Large intestine (tissue), 3 donors: ENCODE measurements at regions not wholly inside any gene's neighbourhood (a gene's known extent, or its start where the extent isn't known, plus 50 kb on each side); places are given as distances from the start of the nearest gene placed in this dataset.

Experiments used
- DNase-seq, 2 donors: peaks; one replicate each; pipeline versions ENCODE4 v3.0.0 to v3.0.0-alpha.2; 2013
- H3K27ac ChIP-seq: one replicate; pipeline ENCODE4 v1.5.1; 2013; ENCODE audit warnings: low read length
- H3K27me3 ChIP-seq: 2 replicates; pipeline ENCODE4 v1.6.1; 2013; ENCODE audit warnings: low read length; ENCODE audit not compliant: control insufficient read depth, insufficient read depth
- H3K36me3 ChIP-seq: 2 replicates; pipeline ENCODE4 v1.6.1; 2013; ENCODE audit warnings: low read length; ENCODE audit not compliant: control insufficient read depth, insufficient read depth
- H3K4me1 ChIP-seq: one replicate; pipeline ENCODE4 v1.6.1; 2013; ENCODE audit warnings: low read length; ENCODE audit not compliant: control insufficient read depth, insufficient read depth
- H3K4me3 ChIP-seq: one replicate; pipeline ENCODE4 v1.5.1; 2013; ENCODE audit warnings: low read length
- H3K9me3 ChIP-seq: one replicate; pipeline ENCODE4 v1.6.1; 2013; ENCODE audit warnings: mild to moderate bottlenecking, low read depth, low read length, moderate library complexity; ENCODE audit not compliant: control insufficient read depth
- WGBS: methylation state at CpG from one replicate; pipeline ENCODE4 v1.1.5; 2013; ENCODE audit warnings: low lambda C conversion rate; ENCODE audit not compliant: insufficient coverage; 5-methylcytosine and 5-hydroxymethylcytosine counted together

DNA sequence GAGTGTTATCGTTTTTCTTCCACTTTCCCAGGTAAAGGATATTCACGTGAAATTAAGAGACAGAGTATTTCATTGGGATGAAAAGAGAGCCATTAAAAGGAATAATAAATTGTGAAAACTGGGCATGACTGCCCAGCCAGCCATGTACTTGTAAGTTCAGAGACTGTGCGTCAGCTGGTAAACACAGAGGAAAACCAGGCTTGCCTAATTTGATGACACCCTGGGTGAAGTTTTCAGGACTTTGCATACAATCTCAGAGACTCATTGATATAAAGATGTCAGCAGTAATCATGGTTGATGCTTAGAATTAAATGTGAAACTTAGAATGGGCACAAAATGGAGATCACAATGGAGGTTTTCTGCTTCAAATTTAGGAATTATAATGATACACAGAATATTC is 153.5 kb upstream of the ZEB2 start:
- 50% methylated on average over 2 of the region's 3 CpGs for WGBS
- H3K4me3 ChIP-seq: no peak overlapping the region
- DNase-seq: no peak

DNA sequence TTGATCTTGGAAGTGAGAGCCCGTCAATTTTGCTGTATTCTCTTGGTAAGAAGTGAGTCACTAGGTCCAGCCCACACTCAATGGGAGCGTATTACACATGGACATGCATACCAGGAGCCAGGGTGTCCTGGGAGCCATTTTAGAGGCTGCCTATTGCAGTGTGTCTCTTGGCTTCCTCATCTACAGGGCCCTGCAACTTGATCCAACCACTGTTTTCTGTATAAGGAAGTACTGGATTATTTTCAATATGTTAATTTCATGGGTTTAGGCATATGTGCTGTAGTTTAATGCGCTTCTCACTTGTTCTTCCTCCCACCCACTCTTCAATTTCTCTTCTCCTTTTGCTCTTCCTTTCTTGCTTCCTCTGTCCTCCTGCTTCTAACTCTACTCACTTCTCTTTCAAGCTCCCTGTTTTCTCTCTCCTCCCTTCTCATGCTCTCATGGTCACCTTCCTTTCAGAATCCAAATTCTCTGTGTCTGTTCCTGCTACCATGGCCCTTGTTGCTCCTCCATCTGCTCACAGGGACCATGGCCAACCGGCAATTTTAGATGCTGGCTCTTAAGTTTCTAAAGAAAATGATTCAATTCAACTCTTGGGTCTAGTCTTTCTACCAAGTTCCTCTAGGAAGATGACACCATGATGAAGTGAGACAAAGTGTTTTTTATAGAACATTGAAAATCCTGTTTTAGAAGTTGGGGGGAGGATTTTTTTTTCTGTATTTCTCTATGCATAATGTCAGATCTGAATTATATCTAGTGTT is 152.0 kb upstream of the ZEB2 start:
- DNase-seq: no peak
- H3K27me3 ChIP-seq: no peaks in the 10 kb centered on the region
- WGBS: 100% methylated on average over 1 of the region's 4 CpGs
- H3K36me3 ChIP-seq: no peaks in the 10 kb centered on the region
- no peaks in the 10 kb centered on the region for H3K4me1 ChIP-seq
- H3K9me3 ChIP-seq: no peaks in the 10 kb centered on the region
- H3K27ac ChIP-seq: no peak overlapping the region
- no peak overlapping the region for H3K4me3 ChIP-seq

More for the DNA sequence above, 153.5 kb upstream of the ZEB2 start:
- Histone ChIP-seq H3K27ac (no peak overlapping the region), H3K4me1 (peaks cover 7% of the 10 kb centered on the region), H3K9me3 (no peaks in the 10 kb centered on the region), H3K27me3 (no peaks in the 10 kb centered on the region), H3K36me3 (no peaks in the 10 kb centered on the region)

DNA sequence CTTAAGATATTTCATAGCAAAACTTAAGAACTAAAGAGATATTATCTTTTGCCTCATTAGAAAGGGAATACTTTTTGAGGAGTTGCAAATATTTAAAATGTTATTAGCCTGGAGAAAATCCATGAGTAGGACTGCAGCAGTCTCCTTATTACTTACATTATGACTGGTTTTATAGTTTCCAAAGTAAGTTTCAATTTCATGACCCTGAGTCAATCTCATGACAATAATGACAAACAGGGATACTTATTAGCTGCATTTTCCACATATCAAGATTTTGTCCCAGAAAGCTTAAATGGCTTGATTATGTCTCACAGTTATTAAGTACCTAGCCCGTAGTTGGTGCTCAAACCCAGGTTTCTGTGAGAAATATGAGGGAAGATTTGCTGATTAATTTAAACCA is 150.8 kb upstream of the ZEB2 start:
- Histone ChIP-seq H3K36me3 (no peaks in the 10 kb centered on the region), H3K27me3 (no peaks in the 10 kb centered on the region), H3K4me3 (no peak overlapping the region), H3K9me3 (no peaks in the 10 kb centered on the region), H3K27ac (no peak overlapping the region), H3K4me1 (no peaks in the 10 kb centered on the region)
- no CpG with 5 or more reads among the region's 1 CpG for WGBS
- no peak for DNase-seq

DNA sequence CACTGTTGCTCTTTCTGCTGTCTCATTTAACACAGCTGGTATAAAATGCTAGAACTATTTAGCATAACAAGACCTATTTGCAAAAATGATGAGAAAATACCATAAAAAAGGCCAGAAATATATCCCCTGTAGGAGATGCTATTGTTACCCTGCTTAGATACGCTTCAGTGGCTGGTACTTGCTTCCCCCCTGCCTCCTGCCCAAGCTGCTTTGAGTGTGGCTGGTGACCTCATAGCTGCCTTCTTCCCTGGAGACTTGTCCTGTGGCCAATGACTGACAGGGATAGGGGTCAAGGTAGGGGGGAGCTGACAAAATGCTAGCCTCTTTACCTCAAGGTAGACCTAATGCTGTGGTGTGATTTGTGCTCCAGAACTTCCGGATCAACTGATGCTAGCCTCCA is 150.2 kb upstream of the ZEB2 start:
- H3K4me1 ChIP-seq: no peaks in the 10 kb centered on the region
- no peaks in the 10 kb centered on the region for H3K36me3 ChIP-seq
- no peak overlapping the region for H3K4me3 ChIP-seq
- WGBS: no CpG with 5 or more reads among the region's 2 CpGs
- H3K27ac ChIP-seq: no peak overlapping the region
- H3K27me3 ChIP-seq: no peaks in the 10 kb centered on the region
- DNase-seq: no peak
- no peaks in the 10 kb centered on the region for H3K9me3 ChIP-seq

DNA sequence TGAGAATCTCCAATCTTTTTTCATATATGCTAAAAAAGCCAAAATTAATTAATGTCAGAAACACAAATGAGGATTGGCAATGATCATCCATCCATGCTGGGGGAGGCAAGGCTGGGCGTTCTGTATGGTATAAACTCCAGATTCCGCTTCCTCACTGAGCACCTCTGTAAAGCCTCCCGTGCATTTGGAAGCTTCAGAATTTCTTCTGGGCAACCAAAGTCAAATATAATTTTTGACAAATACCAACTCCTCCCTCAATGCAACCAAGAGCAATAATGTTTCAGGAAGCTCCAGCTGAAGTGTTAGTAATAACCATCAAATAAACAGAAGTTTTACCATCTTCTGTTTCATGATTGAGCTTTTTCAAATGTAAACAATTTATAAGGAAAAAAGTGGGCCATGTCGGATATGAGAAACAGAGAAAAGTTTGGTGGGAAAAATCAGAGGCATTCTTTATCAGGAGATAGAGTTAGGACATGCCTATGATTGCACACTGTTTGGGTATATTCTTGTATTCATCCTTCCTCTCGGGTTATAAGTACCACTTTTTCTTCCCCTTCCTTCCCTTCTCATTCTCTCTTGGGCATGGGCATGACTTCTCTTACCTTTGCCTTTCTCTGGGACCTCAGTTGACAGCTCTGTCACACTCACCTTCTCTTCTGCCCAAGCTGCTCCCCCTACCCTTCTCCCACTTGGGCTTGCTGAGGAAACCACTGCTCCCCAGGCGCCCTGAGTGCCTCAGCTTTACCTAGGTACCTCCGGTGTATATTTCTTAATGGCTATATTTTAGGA is 149.5 kb upstream of the ZEB2 start:
- 50% methylated on average over 1 of the region's 7 CpGs for WGBS
- DNase-seq: no peak
- no peaks in the 10 kb centered on the region for H3K9me3 ChIP-seq
- H3K4me1 ChIP-seq: no peaks in the 10 kb centered on the region
- no peak overlapping the region for H3K27ac ChIP-seq
- no peaks in the 10 kb centered on the region for H3K27me3 ChIP-seq
- no peaks in the 10 kb centered on the region for H3K36me3 ChIP-seq
- no peak overlapping the region for H3K4me3 ChIP-seq

DNA sequence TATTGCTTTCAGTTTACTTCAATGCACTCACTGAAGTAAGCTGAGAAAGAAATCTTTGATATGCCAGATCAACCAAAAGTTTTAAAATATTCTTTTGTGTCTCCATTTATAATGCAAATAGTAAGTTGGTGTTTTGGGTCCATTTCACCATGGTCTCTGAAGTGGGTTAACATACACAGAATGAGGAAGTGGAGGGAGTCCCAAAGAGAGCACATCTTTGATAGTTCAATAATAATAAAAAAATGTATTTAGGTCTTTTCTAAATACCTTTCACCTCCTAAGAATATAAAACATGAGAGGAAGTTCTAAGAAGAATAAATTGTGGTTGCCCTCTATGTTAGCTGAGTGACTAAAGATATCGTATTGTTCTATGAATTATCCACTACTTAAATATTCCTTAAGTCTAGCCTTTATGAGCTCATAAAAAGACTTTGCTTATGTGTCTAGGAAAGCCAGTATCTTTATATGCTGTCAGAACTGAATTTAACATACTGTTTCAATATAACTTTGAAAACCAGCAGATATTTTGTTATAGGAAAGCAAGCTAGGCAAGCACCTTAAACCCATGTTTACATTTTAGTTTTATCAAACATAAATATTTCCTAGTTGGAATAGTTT is 148.7 kb upstream of the ZEB2 start:
- Histone ChIP-seq H3K9me3 (no peaks in the 10 kb centered on the region), H3K4me3 (no peak overlapping the region), H3K4me1 (no peaks in the 10 kb centered on the region), H3K27ac (no peak overlapping the region), H3K27me3 (no peaks in the 10 kb centered on the region), H3K36me3 (no peaks in the 10 kb centered on the region)
- no CpG with 5 or more reads among the region's 1 CpG for WGBS
- DNase-seq: no peak

DNA sequence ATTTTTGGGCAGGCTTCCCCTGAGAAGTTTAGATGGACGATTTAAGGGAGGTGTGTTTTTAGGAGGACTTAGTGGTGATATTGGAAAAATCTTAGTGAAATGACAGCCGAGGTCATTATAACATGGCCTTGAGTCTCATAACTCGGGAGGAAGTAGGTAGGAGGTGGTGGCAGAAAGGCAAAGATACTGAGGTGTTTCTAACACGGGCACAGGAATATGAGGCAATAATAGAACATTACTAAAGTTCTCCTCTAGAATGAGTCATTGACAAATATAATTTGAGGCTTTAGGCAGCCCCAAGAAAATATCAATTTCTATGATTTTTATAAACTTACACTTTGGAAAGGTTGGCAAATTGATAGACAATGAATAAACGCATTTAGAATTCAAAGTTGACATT is 146.1 kb upstream of the ZEB2 start:
- WGBS: 100% methylated on average over 2 of the region's 5 CpGs
- Histone ChIP-seq H3K27ac (no peak overlapping the region), H3K27me3 (no peaks in the 10 kb centered on the region), H3K4me1 (no peaks in the 10 kb centered on the region), H3K9me3 (no peaks in the 10 kb centered on the region), H3K36me3 (no peaks in the 10 kb centered on the region), H3K4me3 (no peak overlapping the region)
- DNase-seq: no peak

DNA sequence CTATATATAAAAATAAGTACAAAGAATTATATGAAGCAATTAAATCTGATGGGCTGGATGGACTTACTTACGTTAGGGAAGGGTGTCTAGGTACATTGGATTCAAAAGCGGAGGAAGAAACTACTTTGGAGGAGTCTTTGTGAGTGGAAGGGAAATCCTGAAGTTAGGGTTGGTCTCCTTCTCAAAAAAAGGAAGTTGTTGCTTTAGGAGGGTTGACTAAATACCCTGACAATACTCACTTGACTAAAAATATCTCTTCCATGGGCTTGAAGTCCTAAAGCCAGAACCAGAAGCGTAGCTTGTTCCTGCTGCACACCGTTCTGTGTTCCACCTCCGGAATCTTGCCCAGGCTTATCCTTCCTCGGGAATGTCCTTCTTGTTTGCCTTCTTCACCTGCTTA is 143.3 kb upstream of the ZEB2 start:
- Histone ChIP-seq H3K36me3 (no peaks in the 10 kb centered on the region), H3K27me3 (no peaks in the 10 kb centered on the region), H3K4me3 (no peak overlapping the region), H3K27ac (no peak overlapping the region), H3K9me3 (no peaks in the 10 kb centered on the region), H3K4me1 (no peaks in the 10 kb centered on the region)
- 71% methylated on average over 1 of the region's 6 CpGs for WGBS
- no peak for DNase-seq

DNA sequence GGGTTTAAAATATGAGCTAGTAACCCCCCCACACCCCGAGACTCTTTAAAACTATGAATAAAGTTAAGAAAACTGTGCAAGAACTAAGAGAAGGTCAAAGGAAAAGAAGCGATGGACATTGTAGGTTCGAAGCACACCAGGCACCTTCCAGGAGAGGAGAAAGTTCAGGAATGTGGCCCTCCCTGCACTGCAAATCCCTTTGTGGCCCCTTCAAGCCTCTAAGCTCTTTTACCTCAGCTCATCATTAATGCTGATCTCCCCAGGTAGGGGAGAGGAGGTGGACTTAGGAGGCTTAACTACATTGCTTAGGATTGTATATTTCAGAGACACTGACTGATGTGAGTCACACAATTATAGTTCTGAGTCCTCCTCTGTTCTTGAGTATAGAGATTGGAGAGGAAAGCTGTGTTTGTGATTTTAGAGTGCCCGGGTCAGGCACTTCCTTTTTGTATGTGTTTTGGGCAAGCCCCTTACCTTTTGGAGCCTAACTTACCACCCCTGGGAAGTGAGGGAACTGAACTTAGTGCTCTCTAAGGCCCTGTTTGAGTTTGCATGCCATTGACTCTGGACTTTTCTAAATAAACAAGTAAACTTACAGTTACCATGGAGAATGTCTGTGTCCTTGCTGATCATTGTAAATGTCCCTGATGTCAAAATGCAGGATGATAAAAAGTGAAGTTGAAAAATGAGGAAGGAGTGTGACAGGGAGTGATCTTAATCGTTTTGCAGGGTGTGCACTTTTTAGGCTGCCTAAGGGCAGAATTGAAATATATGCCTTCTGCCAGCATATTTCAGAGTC is 140.8 kb upstream of the ZEB2 start:
- WGBS: 100% methylated on average over 1 of the region's 5 CpGs
- Histone ChIP-seq H3K27ac (no peak overlapping the region), H3K27me3 (no peaks in the 10 kb centered on the region), H3K36me3 (no peaks in the 10 kb centered on the region), H3K9me3 (no peaks in the 10 kb centered on the region), H3K4me1 (no peaks in the 10 kb centered on the region), H3K4me3 (no peak overlapping the region)
- no peak for DNase-seq

DNA sequence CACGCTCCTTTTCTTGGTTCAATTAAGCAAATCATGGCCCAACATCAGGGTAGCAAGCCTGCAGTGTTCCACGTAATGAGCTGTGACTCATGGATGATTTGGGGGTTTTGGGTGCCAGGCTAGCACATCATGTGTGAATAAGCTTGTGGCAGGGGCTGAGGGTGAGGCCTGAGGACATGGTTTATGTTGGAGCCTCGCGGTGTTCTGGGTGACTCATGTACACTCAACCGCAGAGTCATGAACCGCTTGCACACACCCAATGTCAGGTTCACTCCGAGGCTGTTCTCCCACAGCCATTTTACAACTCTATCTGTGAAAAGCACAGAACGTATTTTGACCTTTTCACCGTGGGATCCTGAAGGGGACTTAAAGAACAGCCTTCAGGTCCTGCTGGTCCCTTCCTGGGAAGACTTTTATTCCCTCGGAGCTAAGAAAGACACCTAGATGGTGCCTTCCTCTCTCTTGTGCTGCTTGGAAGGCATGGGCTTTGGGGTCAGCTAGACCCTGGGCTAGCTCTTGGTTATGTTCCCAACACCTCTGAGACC is 139.9 kb upstream of the ZEB2 start:
- 80% methylated on average over 1 of the region's 10 CpGs for WGBS
- Histone ChIP-seq H3K4me1 (no peaks in the 10 kb centered on the region), H3K9me3 (no peaks in the 10 kb centered on the region), H3K4me3 (no peak overlapping the region), H3K27ac (no peak overlapping the region), H3K36me3 (no peaks in the 10 kb centered on the region), H3K27me3 (no peaks in the 10 kb centered on the region)
- no peak for DNase-seq
